Calu3 (cell line): ENCODE measurements at regions not wholly inside any gene's neighbourhood (a gene's known extent, or its start where the extent isn't known, plus 50 kb on each side); places are given as distances from the start of the nearest gene placed in this dataset.

Source experiments
- BruUV-seq: library from RNA; stranded (reverse); fragments of 400-500 nt; replicated peaks from 2 replicates; lab custom pipeline; 2021; lab: Mats Ljungman, UMichigan
- CTCF ChIA-PET: fragments of 300-600 bp; sonication (Branson Sonifier 250); formaldehyde crosslinking; loops from one replicate; lab custom pipeline; 2022; ENCODE audit warnings: antibody characterized with exemption; lab: Charles Lee
- DNase-seq: peaks from one replicate; pipeline ENCODE4 v3.0.0; 2022
- H3K27ac Mint-ChIP-seq: one replicate; pipeline ENCODE4 v1.8.0; 2022; ENCODE audit warnings: mixed read lengths; ENCODE audit not compliant: unreplicated experiment
- H3K27me3 Mint-ChIP-seq: one replicate; pipeline ENCODE4 v1.8.0; 2022; ENCODE audit warnings: mixed read lengths; ENCODE audit not compliant: unreplicated experiment
- H3K36me3 Mint-ChIP-seq: one replicate; pipeline ENCODE4 v1.8.0; 2022; ENCODE audit warnings: mild to moderate bottlenecking, moderate library complexity, mixed read lengths; ENCODE audit not compliant: insufficient read depth, unreplicated experiment
- H3K4me1 Mint-ChIP-seq: one replicate; pipeline ENCODE4 v1.8.0; 2022; ENCODE audit warnings: mild to moderate bottlenecking, low read depth, mixed read lengths; ENCODE audit not compliant: unreplicated experiment
- H3K4me3 Mint-ChIP-seq: one replicate; pipeline ENCODE4 v1.8.0; 2022; ENCODE audit warnings: mild to moderate bottlenecking, low read depth, moderate library complexity, mixed read lengths; ENCODE audit not compliant: unreplicated experiment
- H3K9me3 Mint-ChIP-seq: one replicate; pipeline ENCODE4 v1.8.0; 2022; ENCODE audit warnings: low read depth, mixed read lengths; ENCODE audit not compliant: unreplicated experiment
- CTCF ChIP-seq: fragments of 200-600 bp; IDR thresholded peaks from one replicate; pipeline ENCODE4 v1.8.0; 2022; ENCODE audit warnings: antibody characterized with exemption; ENCODE audit not compliant: unreplicated experiment
- intact Hi-C: fragments of 100-400 bp; cut with micrococcal nuclease; formaldehyde crosslinking; loops from one replicate; pipeline ENCODE4 v1.10.0; 2022; ENCODE audit not compliant: unreplicated experiment

GRCh38 chr10:94043431-94043990 is 49.8 kb downstream of the PLCE1 start:
- Mint-ChIP-seq H3K27me3 (no peaks in the 10 kb centered on the region), H3K9me3 (no peaks in the 10 kb centered on the region), H3K4me3 (no peak overlapping the region), H3K27ac (no peak overlapping the region), H3K4me1 (peaks cover 13% of the 10 kb centered on the region), H3K36me3 (peaks cover 5% of the 10 kb centered on the region)
- no peak for TF ChIP-seq CTCF
- no peak for DNase-seq
- no TSS peak for BruUV-seq
- intact Hi-C loops = loop anchor here (5.0 kb wide), 1 partner anchor 51 kb away; the partner anchor contains the start of gene PLCE1
- CTCF ChIA-PET = no interaction called here

GRCh38 chr10:94046098-94046497 is 52.4 kb downstream of the PLCE1 start:
- Mint-ChIP-seq H3K9me3 (no peaks in the 10 kb centered on the region), H3K4me1 (peaks cover 13% of the 10 kb centered on the region), H3K4me3 (no peak overlapping the region), H3K27me3 (no peaks in the 10 kb centered on the region), H3K36me3 (peaks cover 5% of the 10 kb centered on the region), H3K27ac (no peak overlapping the region)
- BruUV-seq = no TSS peak
- intact Hi-C loops = no loop called here
- no peak for TF ChIP-seq CTCF
- no peak for DNase-seq
- CTCF ChIA-PET = no interaction called here

GRCh38 chr10:94047293-94047692 is 53.6 kb downstream of the PLCE1 start:
- Mint-ChIP-seq H3K36me3 (peaks cover 2% of the 10 kb centered on the region), H3K27me3 (no peaks in the 10 kb centered on the region), H3K4me3 (no peak overlapping the region), H3K4me1 (peaks cover 8% of the 10 kb centered on the region), H3K27ac (no peak overlapping the region), H3K9me3 (no peaks in the 10 kb centered on the region)
- no peak for DNase-seq
- CTCF ChIA-PET = no interaction called here
- TF ChIP-seq CTCF = no peak
- no TSS peak for BruUV-seq
- intact Hi-C loops = no loop called here

- Mint-ChIP-seq H3K4me3 (no peak overlapping the region), H3K36me3 (no peaks in the 10 kb centered on the region), H3K4me1 (no peaks in the 10 kb centered on the region), H3K9me3 (no peaks in the 10 kb centered on the region), H3K27me3 (no peaks in the 10 kb centered on the region), H3K27ac (no peak overlapping the region)
- DNase-seq = no peak
- no TSS peak for BruUV-seq
- TF ChIP-seq CTCF = no peak
- CTCF ChIA-PET = no interaction called here
- intact Hi-C loops = no loop called here
Observed at GRCh38 chr10:94049911-94050310, 56.2 kb downstream of the PLCE1 start.
